ENCODE measurements at regions not wholly inside any gene's neighbourhood (a gene's known extent, or its start where the extent isn't known, plus 50 kb on each side); places are given as distances from the start of the nearest gene placed in this dataset.
A peak's percentile ranks its signal among the peaks of the same experiment; 100 is the strongest.

GRCh38 chr18:32621034-32621433 is 150.4 kb upstream of the GAREM1 start:
- no peak for DNase-seq (ENCODE audit: low spot score)

DNA sequence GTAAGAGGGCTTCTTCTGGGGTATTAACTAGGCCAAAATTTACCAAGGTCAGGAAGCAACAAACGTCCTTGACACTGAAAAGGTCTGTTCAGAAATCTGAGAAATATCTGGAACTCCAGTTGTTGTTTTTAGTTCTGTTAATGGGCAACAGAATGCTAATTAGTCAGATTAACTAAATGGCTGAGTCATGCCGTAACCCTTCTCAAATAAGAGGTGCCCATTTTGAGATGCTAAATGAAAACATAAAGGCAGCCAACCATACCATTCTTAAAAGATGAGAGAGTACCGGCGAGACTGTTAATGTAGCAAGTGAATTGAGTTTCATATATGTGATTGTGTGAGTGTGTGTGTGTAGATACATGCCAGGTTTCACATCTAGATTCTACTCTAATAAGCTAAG is 147.9 kb upstream of the GAREM1 start:
- DNase-seq (ENCODE audit: low spot score) = no peak

DNA sequence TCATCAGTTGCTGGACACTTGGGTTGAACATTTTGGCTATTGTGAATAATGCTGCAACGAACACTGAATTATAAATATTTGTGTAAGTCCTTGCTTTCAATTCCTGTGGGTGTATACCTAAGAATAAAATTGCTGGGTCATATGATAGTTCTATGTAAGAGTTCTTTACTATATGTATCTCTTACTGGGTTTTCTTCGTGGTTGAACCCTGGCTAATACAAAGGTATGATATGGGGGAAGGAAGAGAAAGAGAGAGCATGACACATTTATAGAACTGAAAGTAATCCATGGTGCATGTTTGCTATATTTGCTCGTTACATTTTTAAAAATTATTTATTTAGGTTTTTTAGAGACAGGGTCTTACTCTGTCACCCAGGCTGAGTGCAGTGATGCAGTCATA is 143.1 kb upstream of the GAREM1 start:
- no peak for DNase-seq (ENCODE audit: low spot score)

DNA sequence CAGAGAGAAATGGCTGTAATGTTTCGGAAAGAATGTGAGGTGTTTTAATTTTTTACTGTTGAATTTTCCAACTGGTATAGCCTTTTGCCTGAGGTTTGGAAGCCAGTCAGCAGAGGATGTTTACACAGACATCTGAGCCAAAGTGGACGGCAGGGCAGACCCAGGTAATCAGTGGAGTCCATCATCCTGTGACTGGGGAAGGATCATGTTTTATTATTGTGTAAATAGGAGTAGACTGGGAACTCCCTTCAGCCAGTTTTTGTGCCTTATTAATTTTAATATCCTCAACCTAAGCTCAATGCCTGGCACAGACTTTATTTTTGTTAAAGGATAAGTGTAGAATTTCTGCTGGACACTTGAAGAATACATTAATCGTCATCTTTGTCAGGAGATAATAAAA is 142.0 kb upstream of the GAREM1 start:
- DNase-seq (ENCODE audit: low spot score) = no peak

DNA sequence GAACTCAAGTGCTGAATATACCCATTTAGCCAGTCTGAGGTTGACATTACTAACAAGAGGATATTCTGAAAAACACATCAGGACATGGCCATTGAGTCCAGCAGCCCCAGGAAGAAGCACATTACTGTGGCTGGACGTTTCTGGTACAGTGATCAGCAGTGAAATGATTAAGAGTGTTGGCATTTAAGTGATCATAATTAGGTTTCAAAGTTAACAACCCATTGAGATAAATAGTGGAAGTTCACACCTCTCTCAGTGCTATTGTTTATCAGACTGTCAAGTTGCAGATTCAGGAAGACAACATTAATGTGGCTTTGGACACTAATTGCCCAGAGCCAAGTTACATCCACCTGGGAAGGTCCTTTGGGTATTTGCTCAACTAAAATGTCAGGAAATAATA is 139.5 kb upstream of the GAREM1 start:
- no peak for DNase-seq (ENCODE audit: low spot score)

GRCh38 chr18:32607816-32608215 is 137.1 kb upstream of the GAREM1 start:
- DNase-seq (ENCODE audit: low spot score) = peak; percentile 8

DNA sequence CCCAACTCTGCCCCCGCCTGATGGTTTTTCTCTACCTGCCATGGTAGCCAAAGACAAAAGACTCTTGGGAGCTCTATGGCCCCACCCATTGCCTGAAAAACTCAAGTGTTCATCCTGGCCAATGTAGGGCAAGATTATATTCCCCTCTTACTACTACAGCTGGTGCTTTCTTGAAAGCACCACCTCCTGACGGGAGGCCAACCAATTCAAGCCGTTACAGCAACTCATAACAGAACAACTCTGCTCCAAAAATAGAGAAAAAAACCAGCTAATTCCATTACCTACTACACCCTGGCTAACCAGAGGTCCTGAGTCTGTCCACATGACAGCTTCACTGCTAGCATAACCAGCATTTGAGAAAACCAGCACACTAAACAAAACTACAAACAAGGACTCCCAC is 127.5 kb upstream of the GAREM1 start:
- no peak for DNase-seq (ENCODE audit: low spot score)

GRCh38 chr18:32596501-32596900 is 125.8 kb upstream of the GAREM1 start:
- DNase-seq (ENCODE audit: low spot score) = no peak

DNA sequence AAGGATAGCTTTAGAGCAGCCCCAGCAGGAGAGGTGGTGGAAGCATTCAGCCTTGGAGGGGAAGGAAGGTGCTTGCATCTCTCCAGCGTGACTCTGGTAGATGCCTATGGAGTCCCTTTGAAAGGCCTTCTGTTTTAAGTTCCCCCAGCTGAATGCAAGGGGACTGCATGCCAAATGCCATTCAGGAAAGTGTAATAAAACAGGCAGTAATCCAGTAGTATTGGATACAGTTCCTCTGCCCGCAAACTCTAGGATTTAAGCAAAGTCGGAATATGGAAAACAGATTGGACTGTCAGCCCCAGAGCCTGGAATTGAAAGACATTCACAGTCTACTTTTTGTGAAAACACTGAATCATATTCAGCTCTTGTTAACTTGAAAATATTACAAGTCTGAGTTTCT is 125.2 kb upstream of the GAREM1 start:
- DNase-seq (ENCODE audit: low spot score) = no peak

DNA sequence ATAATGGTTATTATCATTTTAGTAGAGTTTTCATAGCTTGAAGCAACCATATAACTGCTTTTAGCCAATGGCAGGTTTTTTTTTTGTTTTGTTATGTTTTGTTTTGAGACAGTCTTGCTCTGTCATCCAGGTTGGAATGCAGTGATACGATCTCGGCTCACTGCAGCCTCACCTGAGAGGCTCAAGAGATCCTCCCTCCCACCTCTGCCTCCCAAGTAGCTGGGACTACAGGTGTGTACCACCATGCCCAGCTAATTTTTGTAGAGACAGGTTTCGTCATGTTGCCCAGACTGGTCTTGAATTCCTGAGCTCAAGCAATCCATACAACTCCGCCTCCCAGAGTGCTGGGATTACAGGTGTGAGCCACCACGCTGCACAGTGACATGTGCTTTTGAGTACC is 117.5 kb upstream of the GAREM1 start:
- DNase-seq (ENCODE audit: low spot score) = no peak

- no peak for DNase-seq (ENCODE audit: low spot score)
These were observed 112.7 kb upstream of the GAREM1 start for GRCh38 chr18:32583431-32583830.

DNA sequence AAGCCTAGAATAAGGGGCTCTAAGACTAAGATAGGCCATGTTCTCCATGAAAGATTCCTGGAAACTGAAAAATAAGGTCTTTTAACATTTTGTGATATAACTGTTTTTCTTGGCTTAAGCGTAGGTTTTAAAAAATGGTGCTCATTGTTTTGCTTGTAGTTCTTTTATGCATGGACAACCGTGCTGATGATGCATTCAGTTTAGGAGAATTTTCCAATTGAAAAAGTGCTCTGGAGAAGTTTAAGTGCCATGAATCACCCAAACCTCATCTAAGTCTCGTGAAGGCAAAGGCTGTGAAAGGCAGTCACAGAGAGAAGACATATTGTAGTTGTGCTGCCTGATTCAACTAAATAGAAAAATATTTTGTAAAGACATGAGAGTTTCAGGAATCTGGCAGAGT is 111.8 kb upstream of the GAREM1 start:
- DNase-seq (ENCODE audit: low spot score) = peak; percentile 41

DNA sequence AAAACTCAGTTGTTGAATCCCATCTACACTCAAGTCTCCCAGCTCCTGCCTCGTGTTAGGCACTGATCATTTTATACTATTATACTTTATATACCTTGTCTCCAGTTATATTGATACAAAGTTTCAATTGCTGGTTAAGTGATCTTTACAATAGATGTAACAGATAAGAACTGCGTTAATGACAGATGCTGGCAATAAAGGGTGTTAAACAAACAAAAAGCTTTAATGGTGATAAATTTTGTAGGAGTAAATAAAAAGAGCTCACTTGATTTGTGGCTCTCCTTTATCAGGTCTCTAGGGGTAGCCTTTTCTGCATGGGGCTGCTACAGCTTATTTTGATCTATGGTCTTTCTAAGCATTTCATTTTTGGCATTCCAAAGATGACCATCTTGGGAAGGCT is 106.9 kb upstream of the GAREM1 start:
- DNase-seq (ENCODE audit: low spot score) = no peak

- DNase-seq (ENCODE audit: low spot score) = no peak
These were observed 105.7 kb upstream of the GAREM1 start for GRCh38 chr18:32576296-32576916.

- no peak for DNase-seq (ENCODE audit: low spot score)
These were observed 96.3 kb upstream of the GAREM1 start for GRCh38 chr18:32566960-32567359.

DNA sequence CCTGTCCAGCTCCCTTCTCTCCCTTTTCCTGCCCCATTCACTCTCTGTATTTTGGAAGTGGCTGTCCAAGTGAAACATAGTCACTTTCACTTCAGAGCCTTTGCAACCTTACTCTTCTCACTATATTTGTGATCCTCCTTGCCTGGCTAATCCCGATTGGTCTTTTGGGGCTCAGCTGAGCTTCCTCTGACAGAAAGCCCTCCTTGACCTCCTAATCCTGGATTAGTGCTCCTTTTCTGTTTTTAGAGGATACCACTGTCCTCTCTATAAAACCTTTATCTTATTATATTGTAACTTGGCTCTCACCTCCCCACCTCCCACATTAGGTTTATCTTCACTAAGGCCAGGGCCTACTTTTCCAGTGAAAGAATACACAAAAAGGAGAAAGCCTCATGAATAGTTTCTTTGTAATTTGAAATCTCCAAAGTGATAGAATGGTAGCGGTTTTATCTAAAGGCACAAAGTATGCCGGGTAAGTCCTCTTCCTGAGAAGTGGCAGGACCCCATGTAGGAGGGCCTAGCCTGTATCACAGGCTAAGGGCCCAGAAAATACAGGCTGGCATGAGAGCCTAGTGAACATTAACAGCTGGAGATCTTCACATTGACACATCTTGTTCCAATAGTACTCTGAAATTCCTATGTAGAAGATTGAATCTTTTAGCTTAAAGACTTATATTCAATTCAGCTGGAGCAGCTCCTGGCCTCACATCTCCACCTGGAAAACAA is 83.1 kb upstream of the GAREM1 start:
- no peak for DNase-seq (ENCODE audit: low spot score)

GRCh38 chr18:32553174-32553573 is 82.5 kb upstream of the GAREM1 start:
- no peak for DNase-seq (ENCODE audit: low spot score)

DNA sequence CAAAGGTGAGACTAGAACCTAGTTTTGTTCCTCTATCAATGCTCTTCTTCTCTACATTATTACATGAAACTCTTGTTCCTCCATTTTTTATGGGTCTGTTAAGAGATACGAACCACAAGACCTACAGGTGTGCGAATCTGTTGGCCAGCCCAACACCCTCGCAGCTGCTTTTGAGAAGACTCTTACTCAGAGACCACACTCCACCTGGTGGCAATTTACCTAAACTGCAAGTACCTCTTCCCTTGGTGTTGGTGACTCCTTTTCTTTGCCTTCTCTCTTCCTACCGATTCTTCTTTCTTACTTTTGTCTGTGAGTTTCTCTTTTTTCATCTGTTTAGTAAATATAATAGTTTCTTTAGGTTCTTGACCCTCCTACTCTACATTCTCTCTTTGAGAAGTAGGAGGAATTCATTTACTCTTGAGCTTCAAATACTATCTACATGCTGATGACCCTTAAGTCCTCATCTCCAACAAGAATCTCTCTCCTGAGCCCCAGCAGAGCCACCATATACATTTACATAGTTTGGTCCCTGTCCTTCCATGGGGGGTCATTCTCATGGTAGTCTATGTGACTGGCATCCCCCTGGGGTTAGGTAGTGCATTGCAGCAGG is 81.8 kb upstream of the GAREM1 start:
- peak; percentile 68 for DNase-seq (ENCODE audit: low spot score)

GRCh38 chr18:32550963-32551362 is 80.3 kb upstream of the GAREM1 start:
- DNase-seq (ENCODE audit: low spot score) = no peak

DNA sequence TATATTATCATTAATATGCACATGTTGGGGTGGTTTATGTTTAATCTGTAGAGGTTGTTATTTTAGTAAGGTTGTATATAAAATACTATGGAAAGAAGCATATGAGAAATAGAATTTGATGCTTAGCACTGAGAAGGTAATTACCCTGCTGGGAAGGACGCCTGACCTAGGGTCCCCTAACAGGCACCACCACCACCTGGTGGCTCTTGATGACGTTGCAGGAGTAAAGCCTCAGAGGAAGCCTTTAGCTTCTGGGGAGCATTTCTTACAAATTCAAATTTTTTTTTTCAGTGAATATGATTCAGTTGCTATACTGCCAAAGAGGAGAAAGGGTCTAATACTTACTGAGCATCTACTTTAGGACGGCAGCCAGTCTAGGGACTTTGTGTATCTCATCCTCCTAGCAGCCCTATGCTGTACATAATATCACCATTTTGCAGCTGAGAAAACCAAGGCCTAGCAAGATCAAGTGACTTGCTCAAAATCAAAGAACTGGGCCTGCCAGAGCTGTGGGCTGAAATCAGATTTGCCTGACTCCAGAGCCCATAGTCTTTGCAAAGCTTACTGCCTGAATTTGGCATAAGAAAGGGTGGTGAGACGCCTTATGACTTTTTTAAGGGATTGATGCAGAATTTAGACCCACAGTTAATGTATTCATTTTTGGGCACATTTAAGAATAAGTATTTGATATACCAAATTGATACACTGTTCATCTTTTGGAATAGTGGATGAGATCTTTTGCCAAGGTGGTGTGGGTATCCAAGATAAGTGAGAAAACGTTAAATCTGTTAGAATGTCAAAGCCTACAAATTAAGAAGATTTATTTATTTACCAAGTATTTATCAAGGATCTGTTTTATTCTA is 78.8 kb upstream of the GAREM1 start:
- peak; percentile 35 for DNase-seq (ENCODE audit: low spot score)

- DNase-seq (ENCODE audit: low spot score) = no peak
These were observed 78.0 kb upstream of the GAREM1 start for GRCh38 chr18:32548688-32549087.

- no peak for DNase-seq (ENCODE audit: low spot score)
These were observed 74.9 kb upstream of the GAREM1 start for GRCh38 chr18:32545631-32546030.

DNA sequence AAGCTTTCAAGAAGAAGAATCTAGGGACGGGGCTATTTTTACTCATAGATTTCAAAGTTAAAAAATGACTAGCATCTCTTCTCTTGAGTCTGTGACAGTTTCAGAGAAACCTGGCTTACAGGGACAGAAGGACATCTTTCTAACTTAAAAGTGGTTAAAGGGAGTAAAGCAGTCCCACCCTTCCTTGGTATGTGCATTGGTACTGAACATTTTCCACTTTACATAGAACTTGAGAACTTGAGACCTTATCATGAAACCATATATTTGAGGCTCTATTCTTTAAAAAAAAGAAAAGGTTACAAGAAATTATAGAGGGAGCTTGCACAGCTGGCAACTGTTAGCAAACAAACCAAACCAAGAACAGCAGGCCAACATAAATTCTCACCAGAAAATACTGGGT is 73.4 kb upstream of the GAREM1 start:
- no peak for DNase-seq (ENCODE audit: low spot score)

Measured in COLO829 (cell line).